ENCODE measurements at regions not wholly inside any gene's neighbourhood (a gene's known extent, or its start where the extent isn't known, plus 50 kb on each side); places are given as distances from the start of the nearest gene placed in this dataset.

DNA sequence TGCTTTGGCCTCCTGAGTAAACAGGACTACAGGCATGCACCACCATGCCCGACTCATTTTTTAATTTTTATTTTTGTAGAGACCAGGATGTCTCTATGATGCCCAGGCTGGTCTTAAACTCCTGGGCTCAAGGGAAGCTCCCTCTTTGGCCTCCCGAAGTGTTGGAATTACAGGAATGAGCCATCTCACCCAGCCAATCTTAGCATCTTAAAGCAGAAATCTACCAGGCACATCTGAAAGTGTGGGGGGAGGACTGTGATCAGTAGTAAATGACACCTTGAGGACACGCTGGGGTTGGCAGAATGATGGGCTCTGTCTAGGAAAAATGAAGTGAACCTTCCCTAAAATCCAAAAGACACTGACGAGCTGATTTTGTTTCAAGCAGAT, 149.2 kb downstream of the SPATA18 start:
- TF ChIP-seq, protein P1, sequence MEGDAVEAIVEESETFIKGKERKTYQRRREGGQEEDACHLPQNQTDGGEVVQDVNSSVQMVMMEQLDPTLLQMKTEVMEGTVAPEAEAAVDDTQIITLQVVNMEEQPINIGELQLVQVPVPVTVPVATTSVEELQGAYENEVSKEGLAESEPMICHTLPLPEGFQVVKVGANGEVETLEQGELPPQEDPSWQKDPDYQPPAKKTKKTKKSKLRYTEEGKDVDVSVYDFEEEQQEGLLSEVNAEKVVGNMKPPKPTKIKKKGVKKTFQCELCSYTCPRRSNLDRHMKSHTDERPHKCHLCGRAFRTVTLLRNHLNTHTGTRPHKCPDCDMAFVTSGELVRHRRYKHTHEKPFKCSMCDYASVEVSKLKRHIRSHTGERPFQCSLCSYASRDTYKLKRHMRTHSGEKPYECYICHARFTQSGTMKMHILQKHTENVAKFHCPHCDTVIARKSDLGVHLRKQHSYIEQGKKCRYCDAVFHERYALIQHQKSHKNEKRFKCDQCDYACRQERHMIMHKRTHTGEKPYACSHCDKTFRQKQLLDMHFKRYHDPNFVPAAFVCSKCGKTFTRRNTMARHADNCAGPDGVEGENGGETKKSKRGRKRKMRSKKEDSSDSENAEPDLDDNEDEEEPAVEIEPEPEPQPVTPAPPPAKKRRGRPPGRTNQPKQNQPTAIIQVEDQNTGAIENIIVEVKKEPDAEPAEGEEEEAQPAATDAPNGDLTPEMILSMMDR (IDR thresholded peaks at IDR 0.05 in 4 of 5, conservative IDR thresholded peaks at IDR 0.05 in 1 of 5): no peak
- no peak for TF ChIP-seq POLR2A (IDR thresholded peaks at IDR 0.05)
